Tibial nerve (tissue), 4 donors: ENCODE measurements at regions not wholly inside any gene's neighbourhood (a gene's known extent, or its start where the extent isn't known, plus 50 kb on each side); places are given as distances from the start of the nearest gene placed in this dataset.

Source experiments
- DNase-seq, 2 donors: peaks; one replicate each; pipeline ENCODE4 v3.0.0-alpha.2; 2019; ENCODE audit warnings: low spot score in 2 of 2
- H3K27ac ChIP-seq, 4 donors: fragments of 200-600 bp; sonication (generic) in 3 of 4; one replicate each; pipeline ENCODE4 v1.5.1; 2017 to 2019; ENCODE audit warnings: mild to moderate bottlenecking in 1 of 4
- H3K27me3 ChIP-seq, 2 donors: fragments of 200-600 bp; sonication (generic) in 1 of 2; one replicate each; pipeline versions ENCODE4 v1.5.1 to v1.6.0; 2017 to 2019
- H3K36me3 ChIP-seq, 3 donors: fragments of 200-600 bp; sonication (generic); one replicate each; pipeline ENCODE4 v1.5.1; 2018 to 2019
- H3K4me1 ChIP-seq, 4 donors: fragments of 200-600 bp; sonication (generic) in 3 of 4; one replicate each; pipeline ENCODE4 v1.5.1; 2017 to 2019
- H3K4me3 ChIP-seq, 4 donors: fragments of 200-600 bp; sonication (generic) in 3 of 4; one replicate each; pipeline ENCODE4 v1.5.1; 2017 to 2019; ENCODE audit warnings: mild to moderate bottlenecking in 1 of 4, moderate library complexity in 1 of 4
- H3K9me3 ChIP-seq, 4 donors: fragments of 200-600 bp; sonication (generic) in 3 of 4; one replicate each; pipeline ENCODE4 v1.5.1; 2017 to 2019
- CTCF ChIP-seq, 5 experiments: fragments of 200-600 bp in 3 of 5; fragments of 450-650 bp in 2 of 5; sonication (generic) in 3 of 5; IDR thresholded peaks; one replicate each; pipeline ENCODE4 v1.5.1; 2016 to 2019; ENCODE audit warnings: antibody characterized with exemption in 5 of 5, mild to moderate bottlenecking in 3 of 5, moderate library complexity in 2 of 5
- EP300 ChIP-seq, 2 donors: sonication (generic); formaldehyde crosslinking; IDR thresholded peaks; one replicate each; pipeline ENCODE4 v1.6.1; 2017; ENCODE audit warnings: antibody characterized with exemption in 2 of 2, mild to moderate bottlenecking in 1 of 2
- POLR2A ChIP-seq, 2 donors: fragments of 450-650 bp; IDR thresholded peaks; one replicate each; pipeline ENCODE4 v1.6.1; 2017; ENCODE audit warnings: antibody characterized with exemption in 2 of 2, mild to moderate bottlenecking in 2 of 2, moderate library complexity in 2 of 2
- WGBS, 2 donors: methylation state at CpG; one replicate each; pipeline ENCODE4 v1.1.5; 2018; 5-methylcytosine and 5-hydroxymethylcytosine counted together

GRCh38 chr2:145114726-145115125 lies 594.8 kb upstream of the ZEB2 start:
- peaks cover 0 to 23% (median 3%) of the 10 kb centered on the region in 4 donors for H3K4me1 ChIP-seq
- H3K27me3 ChIP-seq, result no peaks in the 10 kb centered on the region
- 26 to 43% methylated on average over 2 of the region's 2 CpGs for WGBS, 2 donors
- no peaks in the 10 kb centered on the region for H3K36me3 ChIP-seq
- TF ChIP-seq EP300 (IDR thresholded peaks at IDR 0.05) (no peak), CTCF (IDR thresholded peaks at IDR 0.05) (no peak), POLR2A (IDR thresholded peaks at IDR 0.05) (no peak)
- H3K9me3 ChIP-seq, result no peaks in the 10 kb centered on the region
- H3K4me3 ChIP-seq, result no peak overlapping the region
- H3K27ac ChIP-seq, result no peak overlapping the region
- DNase-seq, result no peak

- Histone ChIP-seq H3K27ac (no peak overlapping the region), H3K9me3 (no peaks in the 10 kb centered on the region), H3K36me3 (no peaks in the 10 kb centered on the region), H3K4me1 (peaks cover 0 to 21% (median 3%) of the 10 kb centered on the region in 4 donors), H3K4me3 (no peak overlapping the region), H3K27me3 (no peaks in the 10 kb centered on the region)
- no peak for DNase-seq
- TF ChIP-seq EP300 (IDR thresholded peaks at IDR 0.05) (no peak), POLR2A (IDR thresholded peaks at IDR 0.05) (no peak), CTCF (IDR thresholded peaks at IDR 0.05) (no peak)
Measured at GRCh38 chr2:145112467-145112866, 592.5 kb upstream of the ZEB2 start.

- WGBS, 2 donors, result 86 to 87% methylated on average over 3 of the region's 3 CpGs
- TF ChIP-seq CTCF (IDR thresholded peaks at IDR 0.05) (no peak), EP300 (IDR thresholded peaks at IDR 0.05) (no peak), POLR2A (IDR thresholded peaks at IDR 0.05) (no peak)
- no peaks in the 10 kb centered on the region for H3K36me3 ChIP-seq
- peak in 1 of 2 donors; percentile 16 for DNase-seq
- H3K4me1 ChIP-seq, result peaks cover 0 to 14% (median 0%) of the 10 kb centered on the region in 4 donors
- H3K27ac ChIP-seq, result no peak overlapping the region
- no peak overlapping the region for H3K4me3 ChIP-seq
- H3K27me3 ChIP-seq, result no peaks in the 10 kb centered on the region
- H3K9me3 ChIP-seq, result no peaks in the 10 kb centered on the region
Measured at GRCh38 chr2:145110668-145111356, 590.9 kb upstream of the ZEB2 start.

- DNase-seq, result no peak
- WGBS, 2 donors, result 88 to 89% methylated on average over 9 of the region's 9 CpGs
- H3K9me3 ChIP-seq, result no peaks in the 10 kb centered on the region
- H3K36me3 ChIP-seq, result no peaks in the 10 kb centered on the region
- peaks cover 0 to 13% (median 0%) of the 10 kb centered on the region in 4 donors for H3K4me1 ChIP-seq
- H3K27ac ChIP-seq, result peak overlapping the region in 1 of 4 donors; percentile 7
- H3K4me3 ChIP-seq, result no peak overlapping the region
- TF ChIP-seq EP300 (IDR thresholded peaks at IDR 0.05), result no peak
- TF ChIP-seq POLR2A (IDR thresholded peaks at IDR 0.05), result no peak
- TF ChIP-seq CTCF (IDR thresholded peaks at IDR 0.05), result no peak
- no peaks in the 10 kb centered on the region for H3K27me3 ChIP-seq
Measured at GRCh38 chr2:145108959-145109710, 589.2 kb upstream of the ZEB2 start.

- no peak for TF ChIP-seq EP300 (IDR thresholded peaks at IDR 0.05)
- TF ChIP-seq CTCF (IDR thresholded peaks at IDR 0.05), result no peak
- no peak for TF ChIP-seq POLR2A (IDR thresholded peaks at IDR 0.05)
- H3K27me3 ChIP-seq, result no peaks in the 10 kb centered on the region
- peaks cover 0 to 7% (median 0%) of the 10 kb centered on the region in 4 donors for H3K4me1 ChIP-seq
- no peak overlapping the region for H3K4me3 ChIP-seq
- WGBS, 2 donors, result 62 to 66% methylated on average over 10 of the region's 10 CpGs
- no peaks in the 10 kb centered on the region for H3K9me3 ChIP-seq
- H3K36me3 ChIP-seq, result no peaks in the 10 kb centered on the region
- no peak overlapping the region for H3K27ac ChIP-seq
- DNase-seq, result no peak
Measured at GRCh38 chr2:145108361-145108778, 588.5 kb upstream of the ZEB2 start.
